Endothelial cell of umbilical vein (primary cell): ENCODE measurements at regions not wholly inside any gene's neighbourhood (a gene's known extent, or its start where the extent isn't known, plus 50 kb on each side); places are given as distances from the start of the nearest gene placed in this dataset.

Experiments used
- BruUV-seq: library from RNA; stranded (reverse); fragments of 400-500 nt; replicated peaks from 2 replicates; lab custom pipeline; 2021; lab: Mats Ljungman, UMichigan
- CTCF ChIA-PET: fragments of 300-600, 350-600 bp; sonication (Branson Sonifier 250); formaldehyde crosslinking; loops from one replicate; lab custom pipeline; 2021; ENCODE audit warnings: antibody characterized with exemption, inconsistent platforms; lab: Charles Lee
- POLR2A ChIA-PET: fragments of 300-600, 350-600 bp; sonication (Branson Sonifier 250); formaldehyde crosslinking; loops from one replicate; lab custom pipeline; 2021; ENCODE audit warnings: antibody characterized with exemption, inconsistent platforms; lab: Charles Lee
- DNase-seq: peaks from one replicate; pipeline ENCODE4 v3.0.0-alpha.2; 2011; ENCODE audit warnings: low read depth, low spot score
- FAIRE-seq: peaks from 2 replicates; lab custom pipeline; 2011; peaks lifted over from hg19 to GRCh38; lab: Jason Lieb, UNC
- H2AFZ ChIP-seq: 2 replicates; pipeline ENCODE4 v1.6.0; 2012; ENCODE audit warnings: low read depth, low read length, control low read depth, inconsistent platforms
- H3K27ac ChIP-seq: 2 replicates; pipeline ENCODE4 v1.5.1; 2011; ENCODE audit warnings: low read depth, mild to moderate bottlenecking, control low read depth, low read length, moderate library complexity; ENCODE audit not compliant: insufficient read depth
- H3K27me3 ChIP-seq, 2 experiments: 2 replicates each; pipeline versions ENCODE4 v1.6.0 to v1.6.1; 2011; ENCODE audit warnings: low read length in 2 of 2, mixed read lengths in 1 of 2; ENCODE audit not compliant: control insufficient read depth in 2 of 2, insufficient read depth in 2 of 2
- H3K36me3 ChIP-seq, 2 experiments: 2 replicates in 1 of 2; 3 replicates in 1 of 2; pipeline ENCODE4 v1.5.1; 2011; ENCODE audit warnings: low read length in 2 of 2, mild to moderate bottlenecking in 1 of 2, moderate library complexity in 1 of 2; ENCODE audit not compliant: control insufficient read depth in 2 of 2, insufficient read depth in 2 of 2; ENCODE audit errors: extremely low read depth in 1 of 2
- H3K4me1 ChIP-seq: 3 replicates; pipeline ENCODE4 v1.5.1; 2011; ENCODE audit warnings: mild to moderate bottlenecking, low read length; ENCODE audit not compliant: control insufficient read depth, insufficient read depth; ENCODE audit errors: extremely low read depth
- H3K4me2 ChIP-seq: 2 replicates; pipeline ENCODE4 v1.6.1; 2011; ENCODE audit warnings: low read length, control low read depth, mixed read lengths; ENCODE audit not compliant: insufficient read depth
- H3K4me3 ChIP-seq, 3 experiments: fragments of 200-600 bp in 1 of 3; sonication (generic), shearing (Covaris generic) in 1 of 3; replicated peaks in 1 of 3; 2 replicates each; pipeline ENCODE4 v1.5.1; 2011 to 2016; ENCODE audit warnings: control low read depth in 3 of 3, low read length in 3 of 3, mild to moderate bottlenecking in 2 of 3, inconsistent platforms in 1 of 3, low read depth in 1 of 3, moderate library complexity in 1 of 3; ENCODE audit not compliant: insufficient read depth in 1 of 3
- H3K79me2 ChIP-seq: 2 replicates; pipeline ENCODE4 v1.6.0; 2012; ENCODE audit warnings: low read length, inconsistent platforms; ENCODE audit not compliant: control insufficient read depth, insufficient read depth
- H3K9ac ChIP-seq: replicated peaks from 2 replicates; pipeline ENCODE3; 2011; ENCODE audit warnings: low read length, control low read depth; ENCODE audit not compliant: insufficient read depth; ENCODE audit errors: extremely low read depth
- H3K9me1 ChIP-seq: replicated peaks from 3 replicates; pipeline ENCODE4 v1.6.0; 2011; ENCODE audit warnings: mild to moderate bottlenecking, low read length; ENCODE audit not compliant: control insufficient read depth, insufficient read depth; ENCODE audit errors: extremely low read depth
- H3K9me3 ChIP-seq: replicated peaks from 2 replicates; pipeline ENCODE4 v1.5.1; 2012; ENCODE audit warnings: low read length, inconsistent platforms; ENCODE audit not compliant: control insufficient read depth, insufficient read depth
- H4K20me1 ChIP-seq: replicated peaks from 2 replicates; pipeline ENCODE3; 2011; ENCODE audit warnings: mild to moderate bottlenecking, low read length; ENCODE audit not compliant: control insufficient read depth, insufficient read depth; ENCODE audit errors: extremely low read depth
- EZH2 ChIP-seq: IDR thresholded peaks from 2 replicates; pipeline ENCODE4 v1.6.1; 2012; ENCODE audit warnings: borderline replicate concordance, low read depth, mild to moderate bottlenecking, moderate library complexity, low read length, inconsistent platforms; ENCODE audit not compliant: severe bottlenecking
- FOS ChIP-seq: IDR thresholded peaks from 2 replicates; pipeline ENCODE4 v1.6.1; 2011; ENCODE audit warnings: mild to moderate bottlenecking, low read length, moderate library complexity, borderline replicate concordance; ENCODE audit not compliant: insufficient read depth
- GATA2 ChIP-seq: IDR thresholded peaks from 2 replicates; pipeline ENCODE4 v1.7.0; 2011; ENCODE audit warnings: low read depth, mild to moderate bottlenecking, moderate library complexity, mixed read lengths, low read length; ENCODE audit not compliant: insufficient read length, insufficient read depth
- JUN ChIP-seq: IDR thresholded peaks from 2 replicates; pipeline ENCODE4 v1.6.1; 2011; ENCODE audit warnings: borderline replicate concordance, low read depth; ENCODE audit not compliant: insufficient read length, insufficient read depth
- MYC ChIP-seq: IDR thresholded peaks from one replicate; pipeline ENCODE4 v1.6.1; 2011; ENCODE audit warnings: mild to moderate bottlenecking, low read depth, low read length
- POLR2A ChIP-seq: IDR thresholded peaks from 2 replicates; pipeline ENCODE4 v1.6.1; 2012; ENCODE audit warnings: low read depth, mild to moderate bottlenecking, control low read depth, low read length
- POLR2AphosphoS5 ChIP-seq: IDR thresholded peaks from 2 replicates; pipeline ENCODE4 v1.6.1; 2012; ENCODE audit warnings: low read depth, mild to moderate bottlenecking, control low read depth, low read length, moderate library complexity; ENCODE audit not compliant: insufficient read depth
- dilution Hi-C: fragments of 300-500 bp; cut with MboI; formaldehyde crosslinking; loops from one replicate; pipeline ENCODE4 v1.15.0; 2019; ENCODE audit warnings: low sequenced_read_pairs; ENCODE audit not compliant: extremely low pct_ligation_motif_present
- intact Hi-C: fragments of 100-400 bp; cut with micrococcal nuclease; formaldehyde crosslinking; loops from one replicate; pipeline ENCODE4 v1.10.0; 2022
- TF ChIP-seq, protein P1 (sequence below), 2 donors: IDR thresholded peaks; 1 replicate in 1 of 2; 2 replicates in 1 of 2; pipeline ENCODE4 v1.5.1; 2011; ENCODE audit warnings: low read length in 2 of 2, mild to moderate bottlenecking in 2 of 2, moderate library complexity in 2 of 2, control low read depth in 1 of 2, inconsistent platforms in 1 of 2, low read depth in 1 of 2; ENCODE audit not compliant: insufficient read depth in 1 of 2; ENCODE audit errors: extremely low read depth in 1 of 2
- TF ChIP-seq, protein P2 (sequence below): IDR thresholded peaks from 2 replicates; pipeline ENCODE4 v1.6.1; 2011; ENCODE audit not compliant: insufficient read depth, insufficient read length

DNA sequence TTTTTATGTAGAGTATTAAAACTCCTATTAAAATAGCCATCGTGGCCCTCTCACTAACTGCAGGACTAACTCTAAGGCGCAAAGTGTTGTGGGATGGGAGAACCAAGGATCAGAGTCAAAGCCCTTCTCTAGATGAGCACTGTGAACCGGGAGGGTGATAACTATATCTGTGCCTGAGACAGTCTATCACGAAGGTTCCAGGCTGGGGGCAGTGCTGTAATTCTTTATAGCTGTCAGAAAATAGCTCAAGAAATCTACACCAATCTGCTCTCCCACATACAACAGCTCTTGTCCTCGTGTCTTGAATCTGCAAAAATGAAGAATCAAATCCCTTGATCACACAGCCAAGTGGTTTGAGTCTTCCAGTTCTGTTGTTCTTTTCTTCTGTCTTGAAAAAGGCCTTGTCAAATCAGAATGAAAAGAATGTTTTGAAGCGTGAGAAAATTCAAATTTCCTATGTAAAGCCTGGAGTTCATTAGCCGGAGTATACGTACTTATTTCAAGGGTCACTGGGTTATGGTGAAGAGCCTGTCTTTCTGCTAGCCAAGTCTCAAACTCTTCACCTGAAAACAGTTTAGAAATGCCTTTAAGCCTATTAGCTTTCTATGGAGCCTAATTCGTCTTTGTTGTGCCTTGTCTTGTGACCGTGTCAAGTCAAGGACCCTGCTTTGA lies 185.3 kb upstream of the NECTIN3 start:
- Histone ChIP-seq H3K4me2 (no peak overlapping the region), H3K27me3 (no peaks in the 10 kb centered on the region), H3K27ac (no peak overlapping the region), H3K9me1 (no peaks in the 10 kb centered on the region), H4K20me1 (no peaks in the 10 kb centered on the region), H3K4me1 (no peaks in the 10 kb centered on the region), H3K9me3 (no peaks in the 10 kb centered on the region), H3K4me3 (no peak overlapping the region), H3K36me3 (no peaks in the 10 kb centered on the region), H3K9ac (no peak overlapping the region), H3K79me2 (no peaks in the 10 kb centered on the region), H2AFZ (no peak overlapping the region)
- DNase-seq (no peak), FAIRE-seq (no peak)
- intact Hi-C loops (no loop called here), dilution Hi-C loops (no loop called here)
- ChIA-PET CTCF (interaction anchor here (1.2 kb wide), 1 partner anchor 22 kb away, joined by 3 read pairs; no protein-coding TSS in a partner anchor), POLR2A (no interaction called here)
- BruUV-seq: no TSS peak
- TF ChIP-seq FOS: no peak
- TF ChIP-seq POLR2A: no peak
- TF ChIP-seq, protein P1, sequence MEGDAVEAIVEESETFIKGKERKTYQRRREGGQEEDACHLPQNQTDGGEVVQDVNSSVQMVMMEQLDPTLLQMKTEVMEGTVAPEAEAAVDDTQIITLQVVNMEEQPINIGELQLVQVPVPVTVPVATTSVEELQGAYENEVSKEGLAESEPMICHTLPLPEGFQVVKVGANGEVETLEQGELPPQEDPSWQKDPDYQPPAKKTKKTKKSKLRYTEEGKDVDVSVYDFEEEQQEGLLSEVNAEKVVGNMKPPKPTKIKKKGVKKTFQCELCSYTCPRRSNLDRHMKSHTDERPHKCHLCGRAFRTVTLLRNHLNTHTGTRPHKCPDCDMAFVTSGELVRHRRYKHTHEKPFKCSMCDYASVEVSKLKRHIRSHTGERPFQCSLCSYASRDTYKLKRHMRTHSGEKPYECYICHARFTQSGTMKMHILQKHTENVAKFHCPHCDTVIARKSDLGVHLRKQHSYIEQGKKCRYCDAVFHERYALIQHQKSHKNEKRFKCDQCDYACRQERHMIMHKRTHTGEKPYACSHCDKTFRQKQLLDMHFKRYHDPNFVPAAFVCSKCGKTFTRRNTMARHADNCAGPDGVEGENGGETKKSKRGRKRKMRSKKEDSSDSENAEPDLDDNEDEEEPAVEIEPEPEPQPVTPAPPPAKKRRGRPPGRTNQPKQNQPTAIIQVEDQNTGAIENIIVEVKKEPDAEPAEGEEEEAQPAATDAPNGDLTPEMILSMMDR (IDR thresholded peaks at IDR 0.05; ENCODE audit: extremely low read depth in 1 of 2, insufficient read depth in 1 of 2, low read depth in 1 of 2, low read length in 2 of 2): no peak

DNA sequence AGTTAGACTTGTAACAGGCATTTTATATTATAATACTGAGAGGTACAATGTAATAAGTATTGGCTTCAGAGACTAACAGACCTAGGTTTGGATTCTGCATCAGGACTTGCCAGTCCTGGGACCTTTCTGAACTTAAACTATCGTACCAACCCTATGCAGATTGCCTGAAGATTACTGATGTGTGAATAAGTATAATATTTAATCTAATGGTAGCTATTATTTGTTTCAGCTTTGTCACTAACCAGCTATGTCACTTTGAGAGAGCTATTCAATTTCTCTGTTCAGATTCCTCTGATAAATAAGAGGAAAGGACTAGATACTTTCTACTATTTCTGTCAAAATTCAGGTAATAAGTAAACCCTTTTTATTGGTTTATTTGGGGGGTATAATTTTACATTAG lies 184.4 kb upstream of the NECTIN3 start:
- no TSS peak for BruUV-seq
- Histone ChIP-seq H3K4me1 (no peaks in the 10 kb centered on the region), H3K9me3 (no peaks in the 10 kb centered on the region), H3K4me3 (no peak overlapping the region), H3K9me1 (no peaks in the 10 kb centered on the region), H3K9ac (no peak overlapping the region), H3K27me3 (no peaks in the 10 kb centered on the region), H3K27ac (no peak overlapping the region), H3K79me2 (no peaks in the 10 kb centered on the region), H3K4me2 (no peak overlapping the region), H4K20me1 (no peaks in the 10 kb centered on the region), H2AFZ (no peak overlapping the region), H3K36me3 (no peaks in the 10 kb centered on the region)
- intact Hi-C loops: no loop called here
- no peak for FAIRE-seq
- dilution Hi-C loops: no loop called here
- DNase-seq: no peak
- ChIA-PET CTCF (interaction anchor here (1.1 to 1.2 kb wide), 2 partner anchors 9 to 21 kb away, joined by 3 read pairs; no protein-coding TSS in a partner anchor), POLR2A (no interaction called here)
- TF ChIP-seq JUN (no peak), EZH2 (no peak), POLR2AphosphoS5 (no peak), MYC (no peak), GATA2 (no peak), POLR2A (no peak), FOS (no peak)
- TF ChIP-seq, protein P2, sequence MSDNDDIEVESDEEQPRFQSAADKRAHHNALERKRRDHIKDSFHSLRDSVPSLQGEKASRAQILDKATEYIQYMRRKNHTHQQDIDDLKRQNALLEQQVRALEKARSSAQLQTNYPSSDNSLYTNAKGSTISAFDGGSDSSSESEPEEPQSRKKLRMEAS: no peak
- TF ChIP-seq, protein P1 (IDR thresholded peaks at IDR 0.05; ENCODE audit: extremely low read depth in 1 of 2, insufficient read depth in 1 of 2, low read depth in 1 of 2, low read length in 2 of 2): no peak
